ENCODE measurements at regions not wholly inside any gene's neighbourhood (a gene's known extent, or its start where the extent isn't known, plus 50 kb on each side); places are given as distances from the start of the nearest gene placed in this dataset.

- TF ChIP-seq CTCF (IDR thresholded peaks at IDR 0.05): no peak
- no peak for TF ChIP-seq ZFX (IDR thresholded peaks at IDR 0.05; ENCODE audit: borderline replicate concordance)
Measured at GRCh38 chr3:189419038-189419437, 212.2 kb upstream of the TP63 start.
